ENCODE measurements at regions not wholly inside any gene's neighbourhood (a gene's known extent, or its start where the extent isn't known, plus 50 kb on each side); places are given as distances from the start of the nearest gene placed in this dataset.

DNA sequence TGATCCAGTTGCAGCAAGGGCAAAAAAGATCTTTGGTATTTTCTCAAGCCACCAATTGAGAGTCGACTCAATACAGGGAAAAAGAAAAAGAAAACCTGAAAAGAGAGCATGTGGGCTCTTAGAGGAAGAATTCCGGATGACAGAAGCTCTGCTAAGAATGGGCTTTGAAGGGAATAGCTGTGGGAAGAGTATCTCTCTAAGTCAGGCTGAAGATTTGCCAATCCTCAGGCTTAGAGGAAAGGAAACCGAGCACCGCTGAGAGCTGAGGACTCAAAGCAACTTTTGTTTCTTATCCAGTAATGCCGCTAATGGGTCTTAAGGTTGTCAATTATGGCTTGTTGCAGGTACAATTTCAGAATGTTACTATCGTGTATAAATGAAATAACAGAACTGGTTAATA is 166.4 kb downstream of the EFNB2 start:
- TF ChIP-seq, protein P1, sequence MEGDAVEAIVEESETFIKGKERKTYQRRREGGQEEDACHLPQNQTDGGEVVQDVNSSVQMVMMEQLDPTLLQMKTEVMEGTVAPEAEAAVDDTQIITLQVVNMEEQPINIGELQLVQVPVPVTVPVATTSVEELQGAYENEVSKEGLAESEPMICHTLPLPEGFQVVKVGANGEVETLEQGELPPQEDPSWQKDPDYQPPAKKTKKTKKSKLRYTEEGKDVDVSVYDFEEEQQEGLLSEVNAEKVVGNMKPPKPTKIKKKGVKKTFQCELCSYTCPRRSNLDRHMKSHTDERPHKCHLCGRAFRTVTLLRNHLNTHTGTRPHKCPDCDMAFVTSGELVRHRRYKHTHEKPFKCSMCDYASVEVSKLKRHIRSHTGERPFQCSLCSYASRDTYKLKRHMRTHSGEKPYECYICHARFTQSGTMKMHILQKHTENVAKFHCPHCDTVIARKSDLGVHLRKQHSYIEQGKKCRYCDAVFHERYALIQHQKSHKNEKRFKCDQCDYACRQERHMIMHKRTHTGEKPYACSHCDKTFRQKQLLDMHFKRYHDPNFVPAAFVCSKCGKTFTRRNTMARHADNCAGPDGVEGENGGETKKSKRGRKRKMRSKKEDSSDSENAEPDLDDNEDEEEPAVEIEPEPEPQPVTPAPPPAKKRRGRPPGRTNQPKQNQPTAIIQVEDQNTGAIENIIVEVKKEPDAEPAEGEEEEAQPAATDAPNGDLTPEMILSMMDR (IDR thresholded peaks at IDR 0.05; ENCODE audit: low read depth, low read length): no peak
- no peak for TF ChIP-seq EZH2phosphoT487 (IDR thresholded peaks at IDR 0.05; ENCODE audit: low read depth)

All from OCI-LY3 (cell line).